ENCODE measurements at regions not wholly inside any gene's neighbourhood (a gene's known extent, or its start where the extent isn't known, plus 50 kb on each side); places are given as distances from the start of the nearest gene placed in this dataset.
A peak's percentile ranks its signal among the peaks of the same experiment; 100 is the strongest.
"Not testable (repeated sequence)": the region's sequence is repeated elsewhere in the genome, so short reads cannot be mapped to it uniquely, and the experiment has no call there.

- Histone ChIP-seq H3K36me3 (ENCODE audit: control insufficient read depth in 1 of 2, insufficient read depth in 2 of 2, low read length in 1 of 2) (peaks cover 0 to 3% of the 10 kb centered on the region in 2 donors), H3K27ac (ENCODE audit: low read depth in 1 of 2, low read length in 2 of 2) (no peak overlapping the region), H3K27me3 (ENCODE audit: control insufficient read depth in 1 of 2, insufficient read depth in 2 of 2, low read length in 1 of 2) (no peaks in the 10 kb centered on the region), H3K9me3 (ENCODE audit: control insufficient read depth, low read length) (no peaks in the 10 kb centered on the region), H3K4me1 (ENCODE audit: control insufficient read depth in 1 of 2, insufficient read depth in 2 of 2, low read length in 2 of 2) (no peaks in the 10 kb centered on the region), H3K4me3 (ENCODE audit: low read length in 2 of 2) (no peak overlapping the region)
- intact Hi-C loops (cut with DNase I) = no loop called here
- DNase-seq (no peak), ATAC-seq (ENCODE audit: low FRiP score) (no peak)
- 97 to 99% methylated on average over 4 of the region's 4 CpGs for WGBS, 2 donors
Observed at GRCh38 chr3:65013053-65013452, 325.3 kb upstream of the ADAMTS9 start.

GRCh38 chr3:65006300-65006739, 318.5 kb upstream of the ADAMTS9 start:
- peaks cover 0 to 3% of the 10 kb centered on the region in 2 donors for H3K36me3 ChIP-seq (ENCODE audit: control insufficient read depth in 1 of 2, insufficient read depth in 2 of 2, low read length in 1 of 2)
- no peak overlapping the region for H3K27ac ChIP-seq (ENCODE audit: low read depth in 1 of 2, low read length in 2 of 2)
- H3K9me3 ChIP-seq (ENCODE audit: control insufficient read depth, low read length) = no peaks in the 10 kb centered on the region
- DNase-seq (no peak), ATAC-seq (ENCODE audit: low FRiP score) (no peak)
- H3K27me3 ChIP-seq (ENCODE audit: control insufficient read depth in 1 of 2, insufficient read depth in 2 of 2, low read length in 1 of 2) = no peaks in the 10 kb centered on the region
- intact Hi-C loops (cut with DNase I) = no loop called here
- H3K4me3 ChIP-seq (ENCODE audit: low read length in 2 of 2) = no peak overlapping the region
- no peaks in the 10 kb centered on the region for H3K4me1 ChIP-seq (ENCODE audit: control insufficient read depth in 1 of 2, insufficient read depth in 2 of 2, low read length in 2 of 2)
- WGBS, 2 donors = 54 to 74% methylated on average over 1 of the region's 1 CpG

GRCh38 chr3:65005486-65005885, 317.7 kb upstream of the ADAMTS9 start:
- DNase-seq = no peak
- WGBS, 2 donors = 96 to 97% methylated on average over 2 of the region's 2 CpGs
- no peaks in the 10 kb centered on the region for H3K9me3 ChIP-seq (ENCODE audit: control insufficient read depth, low read length)
- H3K27ac ChIP-seq (ENCODE audit: low read depth in 1 of 2, low read length in 2 of 2) = no peak overlapping the region
- ATAC-seq (ENCODE audit: low FRiP score) = no peak
- no peak overlapping the region for H3K4me3 ChIP-seq (ENCODE audit: low read length in 2 of 2)
- intact Hi-C loops (cut with DNase I) = no loop called here
- H3K27me3 ChIP-seq (ENCODE audit: control insufficient read depth in 1 of 2, insufficient read depth in 2 of 2, low read length in 1 of 2) = no peaks in the 10 kb centered on the region
- no peaks in the 10 kb centered on the region for H3K4me1 ChIP-seq (ENCODE audit: control insufficient read depth in 1 of 2, insufficient read depth in 2 of 2, low read length in 2 of 2)
- H3K36me3 ChIP-seq (ENCODE audit: control insufficient read depth in 1 of 2, insufficient read depth in 2 of 2, low read length in 1 of 2) = peaks cover 0 to 3% of the 10 kb centered on the region in 2 donors

GRCh38 chr3:65004795-65005295, 317.0 kb upstream of the ADAMTS9 start:
- no peak overlapping the region for H3K27ac ChIP-seq (ENCODE audit: low read depth in 1 of 2, low read length in 2 of 2)
- no peaks in the 10 kb centered on the region for H3K27me3 ChIP-seq (ENCODE audit: control insufficient read depth in 1 of 2, insufficient read depth in 2 of 2, low read length in 1 of 2)
- no peak for DNase-seq
- H3K4me3 ChIP-seq (ENCODE audit: low read length in 2 of 2) = no peak overlapping the region
- intact Hi-C loops (cut with DNase I) = no loop called here
- ATAC-seq (ENCODE audit: low FRiP score) = no peak
- no peaks in the 10 kb centered on the region for H3K9me3 ChIP-seq (ENCODE audit: control insufficient read depth, low read length)
- H3K4me1 ChIP-seq (ENCODE audit: control insufficient read depth in 1 of 2, insufficient read depth in 2 of 2, low read length in 2 of 2) = no peaks in the 10 kb centered on the region
- WGBS, 2 donors = 81% methylated on average over 4 of the region's 4 CpGs
- H3K36me3 ChIP-seq (ENCODE audit: control insufficient read depth in 1 of 2, insufficient read depth in 2 of 2, low read length in 1 of 2) = no peaks in the 10 kb centered on the region

- intact Hi-C loops (cut with DNase I) = no loop called here
- Histone ChIP-seq H3K36me3 (ENCODE audit: control insufficient read depth in 1 of 2, insufficient read depth in 2 of 2, low read length in 1 of 2) (no peaks in the 10 kb centered on the region), H3K4me1 (ENCODE audit: control insufficient read depth in 1 of 2, insufficient read depth in 2 of 2, low read length in 2 of 2) (no peaks in the 10 kb centered on the region), H3K9me3 (ENCODE audit: control insufficient read depth, low read length) (no peaks in the 10 kb centered on the region), H3K27ac (ENCODE audit: low read depth in 1 of 2, low read length in 2 of 2) (no peak overlapping the region), H3K27me3 (ENCODE audit: control insufficient read depth in 1 of 2, insufficient read depth in 2 of 2, low read length in 1 of 2) (no peaks in the 10 kb centered on the region), H3K4me3 (ENCODE audit: low read length in 2 of 2) (no peak overlapping the region)
- DNase-seq (no peak), ATAC-seq (ENCODE audit: low FRiP score) (no peak)
- WGBS, 2 donors = 88 to 92% methylated on average over 1 of the region's 1 CpG
Observed at GRCh38 chr3:65004306-65004705, 316.5 kb upstream of the ADAMTS9 start.

GRCh38 chr3:65001119-65001518, 313.3 kb upstream of the ADAMTS9 start:
- H3K36me3 ChIP-seq (ENCODE audit: control insufficient read depth in 1 of 2, insufficient read depth in 2 of 2, low read length in 1 of 2); H3K9me3 ChIP-seq (ENCODE audit: control insufficient read depth, low read length); ATAC-seq (ENCODE audit: low FRiP score); intact Hi-C loops (cut with DNase I); DNase-seq; H3K4me1 ChIP-seq (ENCODE audit: control insufficient read depth in 1 of 2, insufficient read depth in 2 of 2, low read length in 2 of 2); H3K27me3 ChIP-seq (ENCODE audit: control insufficient read depth in 1 of 2, insufficient read depth in 2 of 2, low read length in 1 of 2); H3K4me3 ChIP-seq (ENCODE audit: low read length in 2 of 2); H3K27ac ChIP-seq (ENCODE audit: low read depth in 1 of 2, low read length in 2 of 2): not testable (repeated sequence)
- 95 to 97% methylated on average over 4 of the region's 4 CpGs for WGBS, 2 donors

- intact Hi-C loops (cut with DNase I) = no loop called here
- no peak for ATAC-seq (ENCODE audit: low FRiP score)
- Histone ChIP-seq H3K4me1 (ENCODE audit: control insufficient read depth in 1 of 2, insufficient read depth in 2 of 2, low read length in 2 of 2) (peaks cover 2 to 5% of the 10 kb centered on the region in 2 donors), H3K36me3 (ENCODE audit: control insufficient read depth in 1 of 2, insufficient read depth in 2 of 2, low read length in 1 of 2) (no peaks in the 10 kb centered on the region), H3K9me3 (ENCODE audit: control insufficient read depth, low read length) (no peaks in the 10 kb centered on the region), H3K27ac (ENCODE audit: low read depth in 1 of 2, low read length in 2 of 2) (no peak overlapping the region), H3K4me3 (ENCODE audit: low read length in 2 of 2) (no peak overlapping the region), H3K27me3 (ENCODE audit: control insufficient read depth in 1 of 2, insufficient read depth in 2 of 2, low read length in 1 of 2) (no peaks in the 10 kb centered on the region)
- DNase-seq = no peak
Observed at GRCh38 chr3:64998317-64998716, 310.5 kb upstream of the ADAMTS9 start.

- DNase-seq = no peak
- ATAC-seq (ENCODE audit: low FRiP score) = peak; percentile 7
- 34 to 38% methylated on average over 9 of the region's 9 CpGs for WGBS, 2 donors
- no peak overlapping the region for H3K4me3 ChIP-seq (ENCODE audit: low read length in 2 of 2)
- no peak overlapping the region for H3K27ac ChIP-seq (ENCODE audit: low read depth in 1 of 2, low read length in 2 of 2)
- intact Hi-C loops (cut with DNase I) = no loop called here
- H3K9me3 ChIP-seq (ENCODE audit: control insufficient read depth, low read length) = no peaks in the 10 kb centered on the region
- no peaks in the 10 kb centered on the region for H3K27me3 ChIP-seq (ENCODE audit: control insufficient read depth in 1 of 2, insufficient read depth in 2 of 2, low read length in 1 of 2)
- no peaks in the 10 kb centered on the region for H3K36me3 ChIP-seq (ENCODE audit: control insufficient read depth in 1 of 2, insufficient read depth in 2 of 2, low read length in 1 of 2)
- peaks cover 2 to 5% of the 10 kb centered on the region in 2 donors for H3K4me1 ChIP-seq (ENCODE audit: control insufficient read depth in 1 of 2, insufficient read depth in 2 of 2, low read length in 2 of 2)
Observed at GRCh38 chr3:64995857-64996551, 308.2 kb upstream of the ADAMTS9 start.

GRCh38 chr3:64993781-64994180, 306.0 kb upstream of the ADAMTS9 start:
- Histone ChIP-seq H3K27me3 (ENCODE audit: control insufficient read depth in 1 of 2, insufficient read depth in 2 of 2, low read length in 1 of 2) (no peaks in the 10 kb centered on the region), H3K36me3 (ENCODE audit: control insufficient read depth in 1 of 2, insufficient read depth in 2 of 2, low read length in 1 of 2) (no peaks in the 10 kb centered on the region), H3K27ac (ENCODE audit: low read depth in 1 of 2, low read length in 2 of 2) (no peak overlapping the region), H3K4me3 (ENCODE audit: low read length in 2 of 2) (no peak overlapping the region), H3K9me3 (ENCODE audit: control insufficient read depth, low read length) (no peaks in the 10 kb centered on the region), H3K4me1 (ENCODE audit: control insufficient read depth in 1 of 2, insufficient read depth in 2 of 2, low read length in 2 of 2) (peaks cover 2 to 5% of the 10 kb centered on the region in 2 donors)
- 81 to 82% methylated on average over 6 of the region's 6 CpGs for WGBS, 2 donors
- intact Hi-C loops (cut with DNase I) = no loop called here
- no peak for DNase-seq
- ATAC-seq (ENCODE audit: low FRiP score) = no peak
